Neural cell (in vitro differentiated cells): ENCODE measurements at regions not wholly inside any gene's neighbourhood (a gene's known extent, or its start where the extent isn't known, plus 50 kb on each side); places are given as distances from the start of the nearest gene placed in this dataset.
"Not testable (repeated sequence)": the region's sequence is repeated elsewhere in the genome, so short reads cannot be mapped to it uniquely, and the experiment has no call there.

ENCODE experiments used
- H2AFZ ChIP-seq: fragments of 200-600, 300-800 bp; sonication (generic), shearing (Covaris generic); 2 replicates; pipeline ENCODE4 v1.6.0; 2014; ENCODE audit warnings: low read depth, mild to moderate bottlenecking, antibody characterized with exemption, low read length, moderate library complexity
- H3F3A ChIP-seq: fragments of 200-600 bp; shearing (Covaris generic); 2 replicates; pipeline ENCODE4 v1.6.1; 2016; ENCODE audit warnings: mild to moderate bottlenecking, moderate library complexity, mixed read lengths, antibody characterized with exemption, low read length; ENCODE audit not compliant: insufficient read depth, poor library complexity, severe bottlenecking
- H3K27ac ChIP-seq: fragments of 200-600, 300-800 bp; sonication (generic), shearing (Covaris generic); 2 replicates; pipeline ENCODE4 v1.5.1; 2014; ENCODE audit warnings: mild to moderate bottlenecking, low read length, moderate library complexity
- H3K27me3 ChIP-seq: fragments of 300-800, 200-600 bp; sonication (generic), shearing (Covaris generic); 2 replicates; pipeline ENCODE4 v1.6.0; 2014; ENCODE audit warnings: mild to moderate bottlenecking, low read depth, low read length, moderate library complexity; ENCODE audit not compliant: insufficient read depth
- H3K36me3 ChIP-seq: fragments of 300-800, 200-600 bp; sonication (generic), shearing (Covaris generic); 2 replicates; pipeline ENCODE4 v1.5.1; 2014; ENCODE audit warnings: mild to moderate bottlenecking, antibody characterized with exemption, low read length, moderate library complexity; ENCODE audit not compliant: insufficient read depth
- H3K4me2 ChIP-seq: fragments of 300-800, 200-600 bp; sonication (generic), shearing (Covaris generic); 2 replicates; pipeline ENCODE4 v1.6.0; 2014; ENCODE audit warnings: mild to moderate bottlenecking, low read length
- H3K4me3 ChIP-seq: fragments of 300-800, 200-600 bp; sonication (generic), shearing (Covaris generic); 2 replicates; pipeline ENCODE4 v1.5.1; 2014; ENCODE audit warnings: mild to moderate bottlenecking, low read length, moderate library complexity
- H3K79me2 ChIP-seq: fragments of 200-600 bp; shearing (Covaris generic); replicated peaks from 2 replicates; pipeline ENCODE4 v1.6.0; 2014; ENCODE audit warnings: mild to moderate bottlenecking, low read length, moderate library complexity; ENCODE audit not compliant: insufficient read depth
- H3K9ac ChIP-seq: fragments of 300-800, 200-600 bp; sonication (generic), shearing (Covaris generic); 2 replicates; pipeline ENCODE4 v1.6.1; 2016; ENCODE audit warnings: mild to moderate bottlenecking, low read length, mixed read lengths
- H3K9me2 ChIP-seq: fragments of 200-600 bp; shearing (Covaris generic); 2 replicates; pipeline ENCODE4 v1.6.1; 2016; ENCODE audit warnings: mild to moderate bottlenecking, low read length, mixed read lengths; ENCODE audit not compliant: insufficient read depth
- H3K9me3 ChIP-seq: fragments of 200-600, 300-800 bp; sonication (generic), shearing (Covaris generic); 2 replicates; pipeline ENCODE4 v1.6.1; 2016; ENCODE audit warnings: mild to moderate bottlenecking, mixed run types, low read length, moderate library complexity, mixed read lengths
- H4K20me1 ChIP-seq: fragments of 200-600 bp; shearing (Covaris generic); 2 replicates; pipeline ENCODE4 v1.6.1; 2016; ENCODE audit warnings: mild to moderate bottlenecking, mixed run types; ENCODE audit not compliant: insufficient read depth
- CTCF ChIP-seq: fragments of 450-650 bp; IDR thresholded peaks from 2 replicates; pipeline ENCODE4 v1.5.1; 2014; ENCODE audit warnings: antibody characterized with exemption, mild to moderate bottlenecking, moderate library complexity; ENCODE audit not compliant: poor library complexity, severe bottlenecking
- MXI1 ChIP-seq: fragments of 450-650 bp; conservative IDR thresholded peaks from 2 replicates; pipeline ENCODE4 v1.6.1; 2014; ENCODE audit warnings: antibody characterized with exemption, mild to moderate bottlenecking; ENCODE audit not compliant: poor library complexity, severe bottlenecking
- POLR2AphosphoS5 ChIP-seq: IDR thresholded peaks from 2 replicates; pipeline ENCODE4 v1.6.1; 2012
- TAF1 ChIP-seq: IDR thresholded peaks from 2 replicates; pipeline ENCODE4 v1.6.1; 2012; ENCODE audit warnings: low read depth

DNA sequence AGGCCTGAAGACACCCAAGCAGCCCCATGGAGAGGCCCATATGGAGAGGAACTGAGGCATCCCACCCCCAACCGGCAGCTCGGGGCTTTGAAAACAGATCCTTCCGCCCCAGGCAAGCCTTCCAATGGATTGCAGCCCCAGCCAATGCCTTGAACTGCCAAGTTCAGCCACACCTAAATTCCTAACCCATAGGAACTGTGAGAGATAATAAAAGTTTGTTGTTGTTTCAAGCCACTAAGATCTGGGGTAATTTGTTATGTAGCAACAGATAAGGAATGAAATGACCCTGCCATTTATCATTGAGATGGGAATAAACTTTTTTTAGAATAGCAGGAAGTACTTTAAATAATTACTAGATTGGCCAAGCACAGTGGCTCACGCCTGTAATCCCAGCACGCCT, 80.3 kb upstream of the SPDYE9 start:
- not testable (repeated sequence) for H3K9me2 ChIP-seq, H4K20me1 ChIP-seq, H3K4me2 ChIP-seq, H3K27me3 ChIP-seq, H3K9me3 ChIP-seq, H3F3A ChIP-seq, H3K9ac ChIP-seq, H3K79me2 ChIP-seq, H3K36me3 ChIP-seq, H3K27ac ChIP-seq, H2AFZ ChIP-seq, H3K4me3 ChIP-seq

- H3F3A ChIP-seq, H4K20me1 ChIP-seq, H3K79me2 ChIP-seq, H3K4me3 ChIP-seq, H3K36me3 ChIP-seq, H3K27ac ChIP-seq, H3K4me2 ChIP-seq, H3K9me2 ChIP-seq, H3K9me3 ChIP-seq, H2AFZ ChIP-seq, H3K9ac ChIP-seq, H3K27me3 ChIP-seq: not testable (repeated sequence)
These were observed 76.8 kb upstream of the SPDYE9 start for GRCh38 chr7:73162680-73163079.

GRCh38 chr7:73161727-73162126, 75.9 kb upstream of the SPDYE9 start:
- not testable (repeated sequence) for H3K4me2 ChIP-seq, H4K20me1 ChIP-seq, H3K9me2 ChIP-seq, H3K4me3 ChIP-seq, H3K27me3 ChIP-seq, H3F3A ChIP-seq, H3K36me3 ChIP-seq, H3K79me2 ChIP-seq, H3K9ac ChIP-seq, H3K9me3 ChIP-seq, H2AFZ ChIP-seq, H3K27ac ChIP-seq

DNA sequence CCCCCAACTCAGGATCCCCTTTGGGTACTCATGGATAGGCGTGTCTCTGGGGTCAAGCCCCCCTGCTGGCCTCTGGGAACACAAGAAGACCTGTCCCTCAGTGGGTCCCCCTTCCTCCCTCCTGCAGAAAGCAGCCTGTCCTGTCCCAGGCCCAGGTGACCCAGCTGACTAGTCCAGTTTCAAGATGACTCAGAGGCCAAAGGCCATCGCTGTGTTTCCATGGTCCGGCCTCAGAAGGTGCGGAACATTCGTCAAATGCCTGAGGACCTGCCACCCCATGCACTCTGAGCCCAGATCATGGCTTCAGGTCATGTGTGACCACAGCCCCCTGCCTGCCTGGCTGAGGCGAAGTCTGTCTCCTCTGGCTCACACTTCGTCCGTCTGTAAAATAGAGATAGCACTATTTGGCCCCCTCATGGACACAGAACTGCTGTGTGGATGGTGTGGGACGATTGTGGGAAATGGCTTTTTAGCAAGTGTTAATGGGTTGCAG, 71.4 kb upstream of the SPDYE9 start:
- not testable (repeated sequence) for H2AFZ ChIP-seq, H3K9me3 ChIP-seq, H3K79me2 ChIP-seq, H3K4me3 ChIP-seq, H3K9ac ChIP-seq, H3K27me3 ChIP-seq, H3K9me2 ChIP-seq, H3F3A ChIP-seq, H4K20me1 ChIP-seq, H3K36me3 ChIP-seq, H3K27ac ChIP-seq, H3K4me2 ChIP-seq

DNA sequence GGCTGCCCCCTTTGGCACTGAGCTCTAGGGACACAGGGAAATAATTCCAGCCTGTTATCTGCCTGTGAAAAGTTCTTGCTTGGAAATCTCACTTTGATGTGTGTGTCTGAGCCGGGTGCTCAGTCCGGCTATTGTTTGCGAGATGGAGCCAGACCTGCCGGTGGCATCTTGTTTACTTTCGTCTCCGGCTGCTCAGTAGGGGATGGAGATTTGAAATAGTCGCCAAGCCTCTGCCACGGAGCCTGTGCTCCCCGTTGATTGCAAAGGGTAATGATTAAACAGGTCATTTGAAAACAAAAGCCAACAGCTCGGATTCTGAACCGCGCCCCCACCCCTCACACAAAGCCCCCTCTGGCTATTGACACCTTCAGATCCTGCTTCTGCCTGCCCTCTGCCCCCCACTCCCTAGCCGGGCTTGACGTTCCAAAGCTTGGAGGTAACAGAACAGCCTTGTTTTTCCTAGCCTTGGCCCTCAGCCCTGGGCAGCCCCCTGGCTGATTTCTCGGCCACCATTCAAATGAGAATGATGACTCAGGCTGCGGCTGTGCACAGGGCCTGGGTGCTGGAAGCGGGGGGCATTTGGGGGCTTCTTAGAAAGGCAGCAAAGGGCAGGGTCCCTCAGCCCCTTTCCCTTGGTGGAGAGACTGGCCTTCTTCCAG, 70.8 kb upstream of the SPDYE9 start:
- peak overlapping the region; percentile 57 for H3K4me3 ChIP-seq

DNA sequence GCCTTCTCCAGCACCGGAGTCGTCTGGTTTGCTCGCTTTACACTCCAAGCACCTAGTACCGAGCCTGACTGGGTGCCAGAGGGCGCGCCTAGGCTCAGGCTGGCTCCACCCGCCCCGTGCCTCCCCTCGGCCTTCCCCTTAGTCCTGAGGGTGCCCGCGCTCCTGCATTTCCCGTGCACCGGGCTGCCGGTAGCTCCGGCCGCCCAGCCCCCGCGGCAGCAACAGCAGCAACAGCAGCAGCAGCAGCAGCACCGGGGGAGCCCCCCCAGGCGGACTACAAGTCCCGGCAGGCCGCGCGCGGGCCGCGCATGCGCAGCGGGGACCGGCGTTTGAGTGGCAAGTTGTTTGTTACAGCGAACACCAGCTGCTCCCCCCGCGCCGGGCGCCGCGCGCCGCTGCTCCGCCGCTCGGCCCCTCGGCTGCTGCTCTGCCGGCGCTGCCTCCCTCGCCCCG, 68.8 kb upstream of the SPDYE9 start:
- H3K9ac ChIP-seq, result peak overlapping the region; percentile 45
- peak overlapping the region; percentile 39 for H3K27ac ChIP-seq
- not testable (repeated sequence) for H4K20me1 ChIP-seq, H3K27me3 ChIP-seq, H3K79me2 ChIP-seq, H3K9me2 ChIP-seq, H3K9me3 ChIP-seq, H3K36me3 ChIP-seq, H2AFZ ChIP-seq, H3K4me2 ChIP-seq, H3F3A ChIP-seq
- H3K4me3 ChIP-seq, result peak overlapping the region; percentile 49
- TF ChIP-seq TAF1 (peak; percentile 55), CTCF (peak; percentile 25), MXI1 (peak; percentile 46), POLR2AphosphoS5 (peak; percentile 60)

More for the DNA sequence above, 70.8 kb upstream of the SPDYE9 start:
- not testable (repeated sequence) for H3K9me2 ChIP-seq, H2AFZ ChIP-seq, H3F3A ChIP-seq, H3K27me3 ChIP-seq, H3K79me2 ChIP-seq, H4K20me1 ChIP-seq, H3K9me3 ChIP-seq, H3K36me3 ChIP-seq, H3K4me2 ChIP-seq
- peak overlapping the region; percentile 55 for H3K27ac ChIP-seq
- peak overlapping the region; percentile 52 for H3K9ac ChIP-seq

- Histone ChIP-seq H3K27ac (peak overlapping the region; percentile 39), H3K4me3 (peak overlapping the region; percentile 49), H3K9ac (peak overlapping the region; percentile 45)
- not testable (repeated sequence) for H3K9me3 ChIP-seq, H3K36me3 ChIP-seq, H3K27me3 ChIP-seq, H3F3A ChIP-seq, H4K20me1 ChIP-seq, H3K9me2 ChIP-seq, H3K79me2 ChIP-seq, H3K4me2 ChIP-seq, H2AFZ ChIP-seq
These were observed 68.2 kb upstream of the SPDYE9 start for GRCh38 chr7:73153921-73154585.
